GM12864 (cell line): ENCODE measurements at regions not wholly inside any gene's neighbourhood (a gene's known extent, or its start where the extent isn't known, plus 50 kb on each side); places are given as distances from the start of the nearest gene placed in this dataset.

Experiments used
- DNase-seq: peaks from one replicate; pipeline ENCODE4 v3.0.0-alpha.2; 2011; ENCODE audit warnings: low read depth
- H3K4me3 ChIP-seq: 2 replicates; pipeline ENCODE4 v1.5.1; 2011; ENCODE audit warnings: mild to moderate bottlenecking, low read depth, low read length, control low read depth
- TF ChIP-seq, protein P1 (sequence below): IDR thresholded peaks from 2 replicates; pipeline ENCODE4 v1.5.1; 2011; ENCODE audit warnings: low read depth, mild to moderate bottlenecking, moderate library complexity, low read length, control low read depth, inconsistent platforms; ENCODE audit errors: missing control alignments

GRCh38 chr3:127093312-127093711 lies 99.6 kb upstream of the PRR23E start:
- no peak for DNase-seq
- TF ChIP-seq, protein P1, sequence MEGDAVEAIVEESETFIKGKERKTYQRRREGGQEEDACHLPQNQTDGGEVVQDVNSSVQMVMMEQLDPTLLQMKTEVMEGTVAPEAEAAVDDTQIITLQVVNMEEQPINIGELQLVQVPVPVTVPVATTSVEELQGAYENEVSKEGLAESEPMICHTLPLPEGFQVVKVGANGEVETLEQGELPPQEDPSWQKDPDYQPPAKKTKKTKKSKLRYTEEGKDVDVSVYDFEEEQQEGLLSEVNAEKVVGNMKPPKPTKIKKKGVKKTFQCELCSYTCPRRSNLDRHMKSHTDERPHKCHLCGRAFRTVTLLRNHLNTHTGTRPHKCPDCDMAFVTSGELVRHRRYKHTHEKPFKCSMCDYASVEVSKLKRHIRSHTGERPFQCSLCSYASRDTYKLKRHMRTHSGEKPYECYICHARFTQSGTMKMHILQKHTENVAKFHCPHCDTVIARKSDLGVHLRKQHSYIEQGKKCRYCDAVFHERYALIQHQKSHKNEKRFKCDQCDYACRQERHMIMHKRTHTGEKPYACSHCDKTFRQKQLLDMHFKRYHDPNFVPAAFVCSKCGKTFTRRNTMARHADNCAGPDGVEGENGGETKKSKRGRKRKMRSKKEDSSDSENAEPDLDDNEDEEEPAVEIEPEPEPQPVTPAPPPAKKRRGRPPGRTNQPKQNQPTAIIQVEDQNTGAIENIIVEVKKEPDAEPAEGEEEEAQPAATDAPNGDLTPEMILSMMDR: no peak
- no peak overlapping the region for H3K4me3 ChIP-seq

DNA sequence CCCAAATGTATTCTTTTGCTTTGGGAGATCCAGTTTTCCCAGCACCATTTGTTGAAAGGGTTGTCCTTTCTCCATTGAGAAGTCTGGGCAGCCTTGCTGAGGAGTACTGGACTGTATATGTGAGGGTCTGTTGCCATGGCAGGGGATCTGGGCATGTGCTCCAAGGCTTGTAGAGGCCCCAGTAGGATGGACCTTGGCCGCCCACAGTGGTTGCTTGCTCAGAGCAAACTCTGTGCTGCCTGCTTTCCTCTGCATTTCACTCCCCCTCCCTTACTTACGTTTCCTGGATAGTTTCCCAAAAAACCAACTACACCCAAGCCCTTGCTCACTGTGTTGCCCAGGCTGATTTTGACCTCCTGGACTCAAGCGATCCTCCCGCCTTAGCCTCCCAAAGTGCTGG lies 97.2 kb upstream of the PRR23E start:
- H3K4me3 ChIP-seq: no peak overlapping the region
- no peak for DNase-seq
- TF ChIP-seq, protein P1: no peak

GRCh38 chr3:127096256-127097071 lies 96.5 kb upstream of the PRR23E start:
- TF ChIP-seq, protein P1: no peak
- DNase-seq: no peak
- no peak overlapping the region for H3K4me3 ChIP-seq

- DNase-seq: no peak
- no peak overlapping the region for H3K4me3 ChIP-seq
- TF ChIP-seq, protein P1: no peak
Observed at GRCh38 chr3:127097072-127097405, 95.9 kb upstream of the PRR23E start.

DNA sequence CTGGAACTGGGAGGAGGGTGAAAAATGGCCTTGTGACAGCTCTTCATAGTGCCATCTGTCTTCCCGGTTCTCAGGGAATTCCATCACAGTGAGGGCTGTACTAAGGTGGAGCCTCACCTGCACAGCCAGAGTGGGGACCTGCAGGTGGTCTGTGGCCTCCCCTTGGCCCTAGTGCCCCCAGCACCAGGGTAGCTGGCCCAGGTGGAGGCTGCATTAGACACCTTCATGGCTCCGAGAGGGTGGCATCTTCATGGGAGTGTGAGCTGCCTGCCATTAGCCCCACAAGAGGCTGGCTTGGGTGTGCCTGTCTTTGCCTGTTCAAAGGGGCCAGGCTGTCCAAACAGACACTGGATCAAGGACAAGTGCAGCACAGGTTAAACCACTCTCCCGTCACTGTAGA lies 95.5 kb upstream of the PRR23E start:
- H3K4me3 ChIP-seq: no peak overlapping the region
- no peak for DNase-seq
- TF ChIP-seq, protein P1: no peak

GRCh38 chr3:127099982-127100381 lies 92.9 kb upstream of the PRR23E start:
- H3K4me3 ChIP-seq: no peak overlapping the region
- TF ChIP-seq, protein P1: no peak
- no peak for DNase-seq
